Activated CD4-positive, alpha-beta T cell treated with anti-CD3 and anti-CD28 coated beads, Interleukin-10, Interleukin-2, amounts not matched to agents 100 ng/mL and 50 ng/mL, durations not matched to agents 16 hours and 8 hours (primary cell): ENCODE measurements at regions not wholly inside any gene's neighbourhood (a gene's known extent, or its start where the extent isn't known, plus 50 kb on each side); places are given as distances from the start of the nearest gene placed in this dataset.

ENCODE experiments used
- DNase-seq: peaks from one replicate; pipeline ENCODE4 v3.0.0-alpha.2; 2020

DNA sequence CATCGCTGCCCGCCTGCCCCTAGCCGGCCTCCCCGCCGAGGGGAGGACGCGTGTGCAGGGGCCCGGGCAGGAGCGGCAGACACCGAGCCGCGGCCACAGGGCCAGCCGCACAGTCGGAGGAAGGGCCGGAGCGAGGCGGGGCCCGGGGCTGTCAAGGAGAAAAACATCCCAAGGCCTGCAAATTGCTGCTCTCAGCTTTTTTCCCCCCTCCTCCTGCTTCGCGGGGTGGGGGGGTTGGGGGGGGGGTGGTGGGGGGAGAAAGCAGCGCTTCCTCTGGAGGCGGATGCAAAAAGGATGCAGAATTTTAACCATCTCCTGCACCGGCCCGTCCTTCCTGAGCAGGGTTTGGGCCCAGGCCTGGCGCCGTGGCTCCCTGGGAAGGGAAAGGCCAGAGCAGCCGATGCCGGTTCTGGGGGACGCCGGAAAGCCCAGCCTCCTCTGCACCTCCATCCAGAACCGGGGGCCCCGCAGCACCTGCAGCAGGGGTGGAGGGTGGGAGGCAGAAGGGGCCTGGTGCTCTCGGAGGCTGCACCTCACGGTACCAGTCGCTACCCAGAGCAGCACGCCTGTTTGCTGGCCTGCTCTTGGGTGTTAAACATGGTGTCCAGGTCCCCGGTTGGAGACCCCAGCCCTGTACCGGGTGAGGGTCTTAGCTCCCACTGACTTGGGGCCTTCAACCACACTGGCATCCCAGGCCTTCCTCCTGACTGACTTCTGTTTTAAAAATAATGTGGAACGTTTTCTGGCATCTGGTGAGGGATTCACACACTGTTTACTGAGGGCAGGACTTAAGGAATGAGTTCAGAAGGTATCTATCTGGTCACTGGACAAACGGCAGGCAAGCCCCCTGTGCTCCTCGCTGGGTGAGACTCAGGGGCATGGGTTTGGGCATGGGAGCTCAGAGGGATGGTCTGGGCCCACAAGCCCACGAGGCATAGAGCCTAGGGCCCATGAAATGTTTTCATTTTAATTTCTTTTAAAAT, 77.4 kb upstream of the WNT7B start:
- DNase-seq, result peak; percentile 55

DNA sequence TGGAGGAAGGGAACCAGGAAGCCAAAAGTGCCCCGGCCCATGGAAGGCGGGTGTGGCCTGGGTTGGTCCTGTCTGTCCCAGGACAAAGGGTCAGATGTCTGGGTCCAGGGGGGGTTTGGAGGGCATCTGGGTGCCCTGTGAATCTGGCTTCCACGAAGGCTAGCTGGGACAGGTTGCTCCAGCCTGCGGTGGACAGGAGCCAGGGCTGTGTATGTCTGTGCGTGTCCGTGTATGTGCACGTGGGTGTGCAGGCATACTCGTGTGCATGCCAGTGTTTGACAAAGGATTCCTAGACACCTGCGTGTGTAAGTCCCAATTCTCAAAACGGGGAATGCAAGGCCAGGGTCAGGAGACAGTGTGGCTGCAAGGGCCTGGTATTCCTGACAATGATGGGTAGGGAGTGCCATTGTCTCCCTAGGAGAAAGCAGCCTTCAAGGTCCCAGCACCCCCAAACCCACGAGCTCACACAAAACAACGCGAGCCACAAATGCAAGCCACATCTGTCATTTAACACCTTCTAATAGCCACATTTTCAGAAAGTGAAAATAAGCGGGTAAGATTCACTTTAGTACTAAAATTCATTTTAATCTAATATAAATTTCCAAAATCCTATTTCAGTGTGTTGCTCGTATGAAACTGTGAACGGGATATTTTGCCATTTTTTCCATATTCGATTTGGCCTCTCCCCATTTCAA, 78.4 kb upstream of the WNT7B start:
- DNase-seq, result no peak

DNA sequence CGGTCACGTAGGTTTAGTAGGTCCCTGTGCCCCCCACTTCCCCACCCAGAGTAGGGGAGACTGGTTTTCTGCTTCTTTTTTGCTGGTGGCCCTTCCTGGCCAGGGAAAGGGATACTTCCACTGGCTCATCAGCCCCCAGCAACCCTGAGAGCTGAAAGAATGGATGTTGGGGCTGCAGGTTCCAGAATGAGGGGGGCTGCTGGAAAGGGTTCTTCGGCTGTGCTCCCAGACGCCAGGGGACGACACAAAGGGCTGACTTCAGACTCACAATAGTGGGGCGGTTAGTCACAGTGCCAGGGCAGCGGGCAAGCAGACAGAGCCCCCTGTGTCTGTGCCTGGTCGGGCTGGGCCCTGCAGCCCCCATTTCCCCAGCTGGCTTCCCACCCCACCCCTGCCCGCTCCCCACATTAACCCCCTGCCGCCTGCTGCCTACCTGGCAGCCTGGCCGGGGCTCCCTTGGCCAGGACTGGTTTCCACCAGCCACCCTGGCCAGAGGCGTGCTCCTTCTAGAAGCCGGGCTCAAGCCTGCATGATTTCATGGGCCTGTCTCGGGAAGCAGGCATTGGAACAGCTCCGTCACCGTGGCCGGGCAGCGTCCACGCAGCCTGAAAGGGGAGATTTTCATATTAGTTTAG, 79.1 kb upstream of the WNT7B start:
- DNase-seq, result no peak

DNA sequence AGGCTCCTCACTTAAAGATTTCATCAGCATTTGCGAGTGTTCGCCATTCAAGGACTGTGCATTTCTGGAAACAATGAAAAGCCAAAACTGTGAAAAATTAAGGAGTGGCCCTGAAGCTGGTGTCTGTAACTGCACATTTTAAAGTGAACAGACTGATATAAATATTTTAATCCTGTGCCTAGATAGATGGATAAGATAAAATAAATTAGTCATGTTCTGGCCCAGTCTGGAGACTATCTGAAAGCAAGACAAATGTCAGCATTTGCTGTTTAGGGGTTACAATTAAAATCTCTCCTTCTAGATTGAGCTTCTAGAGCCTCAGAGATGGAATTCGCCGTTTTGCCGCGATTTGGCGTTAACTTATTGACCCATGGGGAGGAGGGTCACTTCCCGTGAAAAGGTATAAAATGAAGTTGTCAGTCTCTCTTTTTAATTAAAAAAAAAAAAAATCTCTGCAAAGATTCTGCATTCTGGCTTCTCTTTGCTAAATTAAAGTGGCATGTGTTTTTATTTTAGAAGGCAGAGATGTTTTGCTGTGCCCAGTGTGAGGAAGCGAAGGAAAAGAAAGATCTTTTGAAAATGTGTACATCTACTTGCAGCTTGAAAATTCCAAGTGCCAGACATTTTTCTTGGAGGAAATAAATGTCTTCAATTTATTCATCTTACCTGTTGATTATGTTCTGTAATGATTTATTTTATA, 79.7 kb upstream of the WNT7B start:
- no peak for DNase-seq

DNA sequence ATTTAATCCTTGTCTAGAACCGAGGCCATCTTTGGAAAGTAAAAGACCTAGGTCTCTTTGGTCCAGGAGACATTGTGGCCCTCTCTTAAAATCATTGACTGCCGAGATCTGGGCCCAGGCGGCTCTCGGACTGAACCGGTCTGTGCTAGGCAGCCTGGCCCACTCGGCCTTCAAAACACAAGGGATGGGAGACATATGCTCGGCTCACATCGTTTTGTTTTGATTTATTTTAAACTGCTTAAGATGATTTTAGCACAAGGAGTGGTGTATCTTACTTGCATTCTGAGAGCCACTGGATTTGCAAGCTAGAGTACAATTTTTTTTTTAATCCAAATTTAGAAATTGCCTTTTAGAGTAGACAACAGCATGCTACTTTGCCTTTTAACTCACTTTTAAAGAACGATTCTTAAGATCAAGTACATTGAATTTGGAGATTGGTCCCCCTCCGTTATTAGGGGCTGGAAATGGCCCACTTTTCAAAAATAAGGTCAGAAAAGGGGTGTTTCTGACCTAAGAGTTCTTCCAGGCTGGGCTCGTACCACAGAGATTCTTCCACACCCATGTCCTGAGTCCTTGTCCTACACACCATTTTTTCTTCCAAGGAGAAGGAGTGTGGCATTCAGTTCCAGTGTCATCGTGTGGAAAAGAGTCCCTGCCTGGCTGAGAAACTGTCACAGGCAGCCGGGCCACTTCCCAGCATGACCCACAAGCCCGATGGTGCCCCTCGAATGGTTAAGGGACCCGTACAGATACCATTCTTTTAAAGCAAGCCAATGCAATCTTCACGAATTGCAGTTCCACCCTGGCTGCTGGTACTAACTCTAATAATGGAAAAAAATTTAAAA, 80.5 kb upstream of the WNT7B start:
- no peak for DNase-seq

DNA sequence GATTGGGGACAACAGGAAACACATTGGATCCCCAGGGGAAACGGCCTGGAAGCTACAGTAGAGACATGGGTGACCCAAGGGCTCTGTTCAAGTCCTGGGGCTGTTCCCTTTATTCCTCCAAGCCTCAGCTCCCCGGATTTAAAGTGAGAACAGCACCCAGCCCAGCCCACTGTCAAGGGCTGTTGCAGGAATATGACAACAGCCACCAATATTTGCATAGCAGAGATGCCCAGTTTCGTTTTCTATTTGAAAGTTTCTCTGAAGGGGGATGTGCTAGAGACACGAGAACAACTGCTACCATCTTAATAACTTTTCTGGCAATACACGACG, 81.1 kb upstream of the WNT7B start:
- DNase-seq, result peak; percentile 81

DNA sequence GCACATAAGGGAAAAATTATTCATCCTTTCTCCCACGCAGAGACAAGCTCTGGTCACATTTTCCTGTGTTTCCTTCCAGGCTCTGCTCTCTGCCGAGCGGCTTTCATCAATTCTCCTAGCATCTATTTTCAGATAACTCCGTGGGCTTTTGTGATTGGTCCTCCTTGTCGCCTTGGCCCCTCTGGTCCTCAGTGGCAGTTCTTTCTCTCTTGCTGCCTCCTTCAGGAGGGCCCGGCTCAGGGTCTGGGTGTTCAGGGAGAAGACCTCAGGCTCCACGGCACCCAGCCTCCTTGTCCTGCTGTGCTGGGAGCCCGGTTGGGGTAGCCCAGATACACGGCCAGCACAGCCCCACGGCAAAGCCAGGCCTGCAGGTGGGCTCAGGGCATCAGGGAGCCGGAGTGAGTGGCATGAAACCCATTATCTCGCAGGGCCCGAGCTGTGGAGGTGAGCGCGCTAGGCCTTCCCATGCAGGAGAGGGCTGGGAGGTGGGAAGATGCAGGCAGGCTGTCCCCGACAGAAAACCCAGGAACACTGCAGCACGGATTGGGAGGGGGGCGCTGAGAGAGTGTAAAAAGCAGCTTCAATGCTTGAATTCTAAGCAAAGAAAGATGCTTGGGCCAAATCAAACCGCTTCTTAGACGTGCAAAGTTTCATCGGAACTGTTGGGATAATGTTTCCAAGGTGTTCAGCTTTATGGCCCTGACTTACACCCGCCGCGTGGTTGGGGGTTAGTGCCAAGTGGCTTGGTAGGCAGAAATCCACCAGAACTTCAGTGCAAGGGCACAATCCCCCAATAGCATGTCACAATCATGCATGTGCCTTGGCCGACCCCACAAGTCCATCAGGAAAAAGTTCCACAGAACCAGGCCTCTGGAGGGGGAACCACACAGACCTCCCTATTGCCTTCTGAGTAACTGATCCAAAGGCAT, 81.9 kb upstream of the WNT7B start:
- DNase-seq, result no peak

DNA sequence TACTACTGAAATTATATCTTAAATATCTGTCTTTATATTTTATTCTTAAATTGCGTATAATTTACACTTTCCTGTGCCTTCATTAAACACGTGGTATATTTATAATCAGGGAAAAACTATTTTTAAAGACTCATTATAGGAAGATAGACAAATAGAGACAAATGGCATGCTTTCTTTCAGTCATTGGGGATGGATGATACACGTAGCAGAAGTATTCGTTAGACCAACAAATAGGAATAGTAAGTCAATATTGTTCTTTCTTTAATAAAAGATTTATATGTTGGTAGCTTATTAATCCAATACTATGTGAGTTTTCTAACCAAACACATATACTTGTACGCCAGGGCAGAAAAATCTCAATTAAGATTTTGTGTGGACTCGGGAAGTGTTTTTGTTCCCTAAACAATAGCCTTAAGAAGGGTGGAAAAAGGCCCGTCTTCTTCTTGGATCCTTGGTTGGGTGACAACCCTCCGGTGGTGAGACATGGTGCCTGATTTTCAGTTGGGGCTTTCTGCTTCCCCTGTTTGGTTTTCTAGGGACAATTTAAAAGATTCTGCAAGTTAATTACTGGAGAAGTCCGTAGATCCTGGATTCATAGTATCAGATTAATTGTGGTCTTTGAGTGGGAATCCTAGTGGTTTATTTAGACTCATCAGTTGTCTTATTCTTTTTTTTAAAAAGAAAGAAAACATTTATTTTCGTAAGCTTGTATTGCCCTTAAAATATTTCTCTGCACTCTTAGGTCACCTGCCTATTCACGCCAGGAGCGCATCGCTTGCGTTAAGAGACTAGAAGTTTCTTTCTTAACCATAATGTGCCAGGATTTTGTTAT, 83.5 kb upstream of the WNT7B start:
- no peak for DNase-seq

DNA sequence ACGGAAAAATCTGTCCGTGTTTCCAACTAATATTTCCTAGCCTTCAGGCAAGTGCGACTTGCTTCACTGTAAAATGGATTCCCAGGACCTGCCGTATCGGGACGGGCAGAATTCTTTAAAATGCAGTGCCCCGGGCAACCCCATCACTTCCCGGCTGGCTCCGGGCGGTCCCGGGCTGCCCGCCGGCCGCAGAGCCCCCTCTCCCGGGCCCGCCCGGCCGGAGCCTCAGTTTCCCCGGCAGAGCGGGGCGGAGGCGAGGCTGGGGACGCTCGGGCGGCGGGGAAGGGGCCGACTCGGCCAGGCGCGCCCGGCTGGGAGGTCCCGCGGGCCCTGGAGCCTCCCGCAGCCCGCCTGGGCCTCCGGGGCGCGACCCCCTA, 84.2 kb upstream of the WNT7B start:
- DNase-seq, result no peak

DNA sequence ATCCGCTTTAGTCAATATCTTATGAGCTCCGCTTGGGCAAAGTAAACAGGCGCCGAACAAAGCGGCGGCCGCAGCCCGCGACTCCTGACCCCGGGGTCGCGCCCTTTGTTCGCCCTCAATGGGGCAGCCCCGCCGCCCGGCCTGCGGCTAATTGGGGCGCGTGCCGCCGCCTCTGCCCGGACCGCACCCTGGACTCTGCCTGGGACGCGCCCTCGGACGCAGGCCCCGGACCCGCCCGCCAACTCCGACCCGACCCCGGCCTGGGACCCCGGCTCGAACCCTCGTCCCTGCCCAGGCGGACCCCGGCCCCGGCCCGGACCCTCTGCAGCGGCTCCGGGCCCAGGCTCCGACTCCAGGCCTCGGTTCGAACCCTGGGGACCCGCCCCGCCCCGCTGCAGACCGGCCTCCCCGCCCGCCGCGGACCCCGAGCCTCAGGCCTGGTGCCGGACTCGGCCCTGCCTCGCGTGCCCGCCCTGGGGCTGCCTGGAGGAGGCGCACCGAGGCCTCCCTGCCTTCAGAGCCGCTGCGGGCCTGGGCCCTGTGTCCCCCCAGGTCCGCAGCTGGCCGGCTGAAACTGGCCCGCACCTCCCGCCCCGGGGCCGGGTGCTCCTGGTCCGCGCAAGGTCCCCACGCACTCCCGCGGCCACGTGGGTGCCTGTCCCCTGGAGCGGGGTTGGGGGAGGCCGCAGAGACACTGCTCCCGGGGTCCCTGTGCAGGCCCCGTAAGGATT, 84.7 kb upstream of the WNT7B start:
- no peak for DNase-seq

DNA sequence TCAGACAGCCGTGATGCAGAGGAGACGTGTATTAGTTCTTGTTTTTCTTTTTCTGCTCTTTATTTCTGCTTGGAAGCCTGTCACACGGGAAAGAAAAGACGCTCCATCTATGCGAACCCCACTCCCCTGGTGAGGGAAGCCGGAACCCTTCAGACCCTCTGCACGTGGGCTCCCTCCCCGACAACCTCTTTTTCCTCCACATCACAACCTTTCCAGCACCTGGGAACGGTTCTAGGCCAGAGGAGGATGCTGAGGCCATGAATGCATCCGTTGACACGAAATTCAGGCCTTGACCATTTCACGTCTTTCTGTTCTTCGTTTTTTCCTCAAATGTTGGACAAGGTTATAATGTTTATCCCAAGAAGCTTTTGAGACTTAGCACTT, 85.3 kb upstream of the WNT7B start:
- no peak for DNase-seq

DNA sequence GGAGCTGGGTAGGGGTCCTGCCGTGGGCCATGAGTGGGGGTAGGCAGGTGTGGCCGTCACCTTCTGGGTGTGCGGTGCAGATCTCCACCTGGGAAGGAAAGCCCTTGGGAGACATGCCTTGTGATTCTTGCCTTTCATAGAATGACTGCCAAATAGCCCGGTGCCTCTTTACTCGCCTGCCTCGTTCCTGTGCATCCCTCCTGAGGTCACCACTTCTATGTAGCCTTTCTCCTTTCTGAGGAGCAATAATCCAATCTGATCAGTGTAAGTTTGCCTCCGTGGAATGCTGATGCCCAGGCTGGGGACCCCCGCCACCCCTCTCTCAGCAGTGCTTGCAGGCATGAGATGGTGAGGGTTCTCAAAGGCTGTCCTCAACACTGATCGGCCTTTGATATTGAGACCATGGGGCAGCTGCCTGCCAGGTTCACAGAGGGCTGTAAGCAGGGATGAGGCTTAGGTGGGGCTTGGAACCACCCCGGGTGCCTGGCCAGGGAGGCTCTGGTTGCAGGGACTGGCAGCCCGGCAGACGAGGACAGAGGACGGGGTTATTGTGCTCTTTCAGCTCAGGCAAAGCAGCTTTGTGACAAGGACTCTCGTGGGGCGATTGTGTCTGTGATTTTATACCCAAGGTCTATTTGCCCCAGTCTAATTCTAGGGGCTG, 86.1 kb upstream of the WNT7B start:
- no peak for DNase-seq

DNA sequence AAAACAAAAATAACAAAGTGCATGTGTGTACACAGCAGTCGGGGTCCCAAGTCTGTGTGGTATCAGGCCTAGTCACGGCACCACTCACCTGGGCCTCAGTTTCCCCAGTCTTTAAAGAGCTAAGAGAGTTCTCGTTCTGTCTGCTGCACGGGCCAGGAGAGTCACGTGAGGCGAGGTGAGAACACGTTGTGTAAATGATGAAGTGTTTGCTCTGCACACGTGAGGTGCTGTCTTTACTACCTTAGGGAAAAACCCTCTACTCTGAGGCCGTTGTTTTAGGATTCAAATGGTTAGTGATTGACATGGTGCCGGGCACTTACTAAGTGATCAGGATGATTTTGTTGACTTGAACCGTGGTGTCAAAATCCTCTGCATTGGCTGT, 86.5 kb upstream of the PPARA start:
- no peak for DNase-seq

DNA sequence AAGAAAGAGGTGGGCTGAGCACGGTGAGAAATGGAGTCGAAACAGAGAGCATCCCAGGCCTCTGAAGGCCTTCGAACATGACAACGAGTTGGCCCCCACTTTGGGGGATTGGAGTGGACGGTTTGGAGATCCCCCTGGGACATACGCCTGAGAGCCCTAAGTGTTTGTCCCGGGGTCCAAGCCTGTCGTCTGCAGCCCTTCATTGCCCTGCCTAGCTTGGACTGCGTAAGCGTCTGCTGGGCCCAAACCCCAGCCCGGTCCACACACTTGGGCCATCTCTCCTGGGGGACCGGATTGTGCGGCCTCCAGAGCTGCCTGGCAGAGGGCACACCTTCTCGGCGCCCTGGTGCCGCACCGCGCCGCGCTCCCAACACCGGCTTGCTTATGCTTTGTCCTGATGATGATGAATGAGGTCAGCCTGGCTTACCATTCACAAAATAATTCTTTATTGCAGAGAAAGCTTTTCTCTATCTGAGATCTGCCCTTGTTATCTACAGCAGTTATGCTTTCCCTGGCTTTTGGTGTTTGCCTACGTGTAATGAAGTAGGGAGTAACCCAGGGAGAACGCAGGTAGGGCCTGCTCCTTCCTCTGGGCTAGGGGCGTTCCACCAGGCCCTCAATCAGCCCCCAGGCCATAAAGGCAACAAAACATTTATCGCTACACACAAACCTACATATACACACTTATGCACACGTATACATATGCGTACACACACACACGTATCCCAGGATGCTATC, 85.9 kb upstream of the PPARA start:
- DNase-seq, result no peak

DNA sequence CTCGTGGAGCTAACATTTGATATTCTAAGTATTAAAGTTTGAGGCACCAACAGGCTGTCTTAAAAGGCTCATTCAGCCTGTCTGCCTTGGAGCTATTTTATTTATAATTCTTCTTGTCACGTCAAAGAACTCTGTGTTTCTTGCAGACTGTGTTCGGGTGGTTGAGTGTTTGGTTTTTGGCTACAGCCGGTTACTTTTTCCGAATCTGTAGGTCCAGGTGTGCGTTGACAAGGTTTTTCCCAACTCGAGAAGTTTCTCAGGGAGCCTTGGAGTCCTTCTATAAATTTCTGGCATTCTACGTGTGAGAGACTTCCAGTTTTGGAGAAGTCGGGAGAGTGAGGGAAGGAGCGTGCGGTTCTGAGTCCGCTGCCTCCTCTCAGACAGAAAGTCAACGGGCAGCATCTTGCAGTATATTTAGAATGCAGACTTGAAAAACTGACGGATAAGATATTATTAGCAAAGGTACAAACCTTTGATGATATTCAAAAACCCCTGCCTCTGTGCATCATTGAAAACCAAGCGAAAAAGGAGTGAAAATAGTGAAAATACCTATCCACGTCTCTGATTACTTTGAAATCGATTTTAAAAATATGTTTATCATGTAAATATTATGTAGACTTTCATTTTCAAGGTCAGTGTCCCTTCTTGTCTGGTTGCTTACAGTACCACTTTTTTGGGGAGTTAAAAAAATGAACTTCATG, 85.2 kb upstream of the PPARA start:
- no peak for DNase-seq

DNA sequence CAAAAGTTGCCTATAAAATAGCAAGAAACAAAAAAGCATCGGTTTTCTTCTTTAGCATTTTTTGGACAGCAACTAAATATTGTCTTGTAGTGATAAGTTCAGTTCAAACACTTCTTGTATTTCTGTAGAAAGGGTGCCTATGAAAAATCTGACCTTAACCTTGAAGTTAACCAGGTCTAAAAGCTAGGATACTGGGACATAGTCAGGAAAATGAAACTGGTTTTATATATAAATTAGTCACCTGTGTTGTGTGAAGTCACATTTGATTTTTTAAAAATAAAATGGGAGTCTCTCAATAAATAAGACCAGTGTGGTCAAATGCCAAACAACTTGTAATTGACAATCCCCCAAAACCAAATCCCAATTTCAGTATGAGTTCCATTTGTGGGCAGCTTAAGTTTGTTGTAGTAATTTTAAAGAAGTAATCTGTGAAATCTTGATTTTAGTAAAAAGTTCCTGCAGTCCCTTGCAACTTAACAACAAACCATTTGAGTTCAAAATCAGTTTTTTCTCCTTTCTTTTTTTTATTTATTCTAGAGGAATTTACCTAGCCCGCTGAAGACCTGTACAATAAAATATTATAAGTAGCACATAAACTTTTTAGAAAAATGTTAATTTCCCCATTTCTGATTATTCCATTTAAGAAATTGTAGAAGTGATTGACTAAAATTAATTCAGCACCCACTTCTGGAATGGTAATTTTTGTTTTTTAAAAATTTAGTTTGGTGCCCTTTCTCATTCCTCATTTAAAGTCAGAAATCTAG, 84.5 kb upstream of the PPARA start:
- no peak for DNase-seq

DNA sequence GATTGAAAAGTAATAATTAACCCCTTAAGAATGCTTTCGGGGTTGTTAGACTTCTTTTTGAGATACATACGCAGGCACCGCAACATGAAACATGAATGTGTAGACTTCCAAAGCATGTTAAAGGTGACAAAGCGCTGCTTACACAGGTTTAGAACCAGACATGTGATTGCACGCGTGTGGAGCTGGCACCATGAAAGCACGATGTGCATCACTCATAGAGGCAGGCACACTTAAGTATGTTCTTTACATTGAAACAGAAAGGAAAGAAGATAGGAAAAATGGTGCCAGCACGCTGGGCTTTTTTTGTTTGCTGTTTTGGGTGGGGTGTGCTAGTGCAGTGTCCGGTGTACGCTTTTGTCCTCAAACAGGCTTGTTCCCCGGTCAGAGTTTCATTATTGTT, 83.6 kb upstream of the PPARA start:
- no peak for DNase-seq
